HL-60 (cell line): ENCODE measurements at regions not wholly inside any gene's neighbourhood (a gene's known extent, or its start where the extent isn't known, plus 50 kb on each side); places are given as distances from the start of the nearest gene placed in this dataset.

Source experiments
- GABPA ChIP-seq: IDR thresholded peaks from 2 replicates; pipeline ENCODE4 v1.6.1; 2012; ENCODE audit warnings: low read depth
- POLR2AphosphoS5 ChIP-seq: IDR thresholded peaks from 2 replicates; pipeline ENCODE4 v1.6.1; 2012; ENCODE audit warnings: low read depth
- REST ChIP-seq: IDR thresholded peaks from 2 replicates; pipeline ENCODE4 v1.6.1; 2012; ENCODE audit warnings: low read depth; ENCODE audit not compliant: insufficient replicate concordance
- SPI1 ChIP-seq: IDR thresholded peaks from 2 replicates; pipeline ENCODE4 v1.6.1; 2012; ENCODE audit warnings: low read depth, mild to moderate bottlenecking, borderline replicate concordance
- TF ChIP-seq, protein P1 (sequence below): IDR thresholded peaks from one replicate; pipeline ENCODE4 v1.5.1; 2011; ENCODE audit warnings: low read length, control low read depth, inconsistent platforms; ENCODE audit not compliant: insufficient read depth

DNA sequence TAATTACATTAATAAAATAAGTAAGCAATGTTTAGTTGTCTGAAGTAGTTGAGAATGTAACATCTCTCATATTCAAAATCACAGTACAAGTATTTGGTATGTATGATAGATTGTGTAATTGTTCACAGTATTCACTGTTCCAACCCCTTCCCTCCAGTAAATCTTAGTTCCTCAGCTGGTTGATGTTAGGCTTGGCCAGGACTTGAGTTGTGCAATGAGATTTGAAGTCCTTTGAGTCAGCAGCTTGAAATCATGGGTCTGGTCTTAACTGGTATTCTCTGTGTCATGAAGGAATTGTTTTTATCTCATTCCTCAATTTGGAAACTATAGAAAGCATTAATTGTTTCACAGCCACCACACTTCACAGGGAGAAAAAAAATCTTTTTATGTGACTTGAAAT is 477.1 kb downstream of the FSCB start:
- TF ChIP-seq, protein P1, sequence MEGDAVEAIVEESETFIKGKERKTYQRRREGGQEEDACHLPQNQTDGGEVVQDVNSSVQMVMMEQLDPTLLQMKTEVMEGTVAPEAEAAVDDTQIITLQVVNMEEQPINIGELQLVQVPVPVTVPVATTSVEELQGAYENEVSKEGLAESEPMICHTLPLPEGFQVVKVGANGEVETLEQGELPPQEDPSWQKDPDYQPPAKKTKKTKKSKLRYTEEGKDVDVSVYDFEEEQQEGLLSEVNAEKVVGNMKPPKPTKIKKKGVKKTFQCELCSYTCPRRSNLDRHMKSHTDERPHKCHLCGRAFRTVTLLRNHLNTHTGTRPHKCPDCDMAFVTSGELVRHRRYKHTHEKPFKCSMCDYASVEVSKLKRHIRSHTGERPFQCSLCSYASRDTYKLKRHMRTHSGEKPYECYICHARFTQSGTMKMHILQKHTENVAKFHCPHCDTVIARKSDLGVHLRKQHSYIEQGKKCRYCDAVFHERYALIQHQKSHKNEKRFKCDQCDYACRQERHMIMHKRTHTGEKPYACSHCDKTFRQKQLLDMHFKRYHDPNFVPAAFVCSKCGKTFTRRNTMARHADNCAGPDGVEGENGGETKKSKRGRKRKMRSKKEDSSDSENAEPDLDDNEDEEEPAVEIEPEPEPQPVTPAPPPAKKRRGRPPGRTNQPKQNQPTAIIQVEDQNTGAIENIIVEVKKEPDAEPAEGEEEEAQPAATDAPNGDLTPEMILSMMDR, result no peak
- TF ChIP-seq POLR2AphosphoS5 (no peak), GABPA (no peak), SPI1 (no peak), REST (no peak)
